GM12878 (cell line): ENCODE measurements at regions not wholly inside any gene's neighbourhood (a gene's known extent, or its start where the extent isn't known, plus 50 kb on each side); places are given as distances from the start of the nearest gene placed in this dataset.

Source experiments
- ATAC-seq: fragments of 200-7000 bp; cut with Tn5 transposase; 3 replicates; pipeline ENCODE4 v1.9.1; 2020; ENCODE audit warnings: mild to moderate bottlenecking, moderate library complexity
- BruUV-seq: library from RNA; stranded (reverse); fragments of 400-500 nt; replicated peaks from 2 replicates; lab custom pipeline; 2021; lab: Mats Ljungman, UMichigan
- CTCF ChIA-PET: fragments of 300-600 bp; sonication (Branson Sonifier 250); formaldehyde crosslinking; extraction: SDS; loops from one replicate; lab custom pipeline; 2021; ENCODE audit warnings: inconsistent platforms; lab: Yijun Ruan, JAX
- POLR2A ChIA-PET: fragments of 350-600 bp; formaldehyde crosslinking; extraction: SDS; loops from one replicate; lab custom pipeline; 2021; ENCODE audit warnings: inconsistent platforms; lab: Charles Lee
- RAD21 ChIA-PET: fragments of 300-600 bp; sonication (Branson Sonifier 250); formaldehyde crosslinking; loops from one replicate; lab custom pipeline; 2023; ENCODE audit warnings: antibody characterized with exemption; ENCODE audit not compliant: unreplicated experiment; lab: Charles Lee
- SMC1A ChIA-PET: fragments of 300-600 bp; sonication (Branson Sonifier 250); formaldehyde crosslinking; loops from one replicate; lab custom pipeline; 2023; ENCODE audit not compliant: unreplicated experiment, uncharacterized antibody; lab: Charles Lee
- DNase-seq: peaks from one replicate; pipeline ENCODE4 v3.0.0-alpha.2; 2011; ENCODE audit warnings: low read depth, low spot score
- FAIRE-seq: peaks from 3 replicates; lab custom pipeline; 2011; peaks lifted over from hg19 to GRCh38; lab: Jason Lieb, UNC
- H2AFZ ChIP-seq: 2 replicates; pipeline ENCODE4 v1.6.0; 2011; ENCODE audit warnings: low read depth, low read length, control low read depth; ENCODE audit not compliant: control insufficient read depth
- H3K27ac ChIP-seq: 2 replicates; pipeline ENCODE4 v1.5.1; 2011; ENCODE audit warnings: control low read depth; ENCODE audit not compliant: control insufficient read depth, insufficient read depth
- H3K27me3 ChIP-seq, 2 experiments: replicated peaks in 1 of 2; 2 replicates each; pipeline versions ENCODE4 v1.6.0 to v1.6.1; 2011; ENCODE audit warnings: low read length in 1 of 2; ENCODE audit not compliant: control insufficient read depth in 2 of 2, insufficient read depth in 2 of 2
- H3K36me3 ChIP-seq, 2 experiments: 2 replicates each; pipeline ENCODE4 v1.5.1; 2011; ENCODE audit warnings: low read length in 1 of 2; ENCODE audit not compliant: control insufficient read depth in 2 of 2, insufficient read depth in 2 of 2
- H3K4me1 ChIP-seq: 2 replicates; pipeline ENCODE4 v1.6.1; 2011; ENCODE audit warnings: mild to moderate bottlenecking, low read length, moderate library complexity, mixed read lengths; ENCODE audit not compliant: control insufficient read depth, insufficient read depth
- H3K4me2 ChIP-seq: 2 replicates; pipeline ENCODE4 v1.6.0; 2011; ENCODE audit warnings: control low read depth; ENCODE audit not compliant: control insufficient read depth, insufficient read depth
- H3K4me3 ChIP-seq: fragments of 200-600 bp; sonication (generic); 2 replicates; pipeline ENCODE4 v1.5.1; 2016
- H3K79me2 ChIP-seq: 2 replicates; pipeline ENCODE4 v1.6.0; 2011; ENCODE audit warnings: low read length; ENCODE audit not compliant: control insufficient read depth, insufficient read depth
- H3K9ac ChIP-seq: 2 replicates; pipeline ENCODE4 v1.8.0; 2011; ENCODE audit warnings: low read length, control low read depth, mixed read lengths; ENCODE audit not compliant: control insufficient read depth, insufficient read depth
- H3K9me3 ChIP-seq: replicated peaks from 3 replicates; pipeline ENCODE4 v1.5.1; 2011; ENCODE audit warnings: mild to moderate bottlenecking, low read length; ENCODE audit not compliant: control insufficient read depth, insufficient read depth
- H4K20me1 ChIP-seq: 2 replicates; pipeline ENCODE4 v1.6.0; 2011; ENCODE audit not compliant: control insufficient read depth, insufficient read depth
- CREB1 ChIP-seq: IDR thresholded peaks from 2 replicates; pipeline ENCODE4 v1.6.1; 2012; ENCODE audit warnings: low read depth, mild to moderate bottlenecking, inconsistent platforms
- RAD21 ChIP-seq: IDR thresholded peaks from 2 replicates; pipeline ENCODE4 v1.6.1; 2011; ENCODE audit warnings: mild to moderate bottlenecking, low read depth, low read length, moderate library complexity; ENCODE audit not compliant: insufficient read depth
- RELB ChIP-seq: fragments of 450-650 bp; IDR thresholded peaks from 2 replicates; pipeline ENCODE4 v1.6.1; 2017; ENCODE audit warnings: low read depth, mild to moderate bottlenecking, moderate library complexity
- REST ChIP-seq: IDR thresholded peaks from 2 replicates; pipeline ENCODE4 v1.6.1; 2012; ENCODE audit warnings: mild to moderate bottlenecking, low read depth, low read length
- USF2 ChIP-seq: IDR thresholded peaks from 2 replicates; pipeline ENCODE4 v1.6.1; 2011; ENCODE audit warnings: low read depth, low read length, improper control_type of control experiment, borderline replicate concordance
- ZBTB11 ChIP-seq: fragments of 450-650 bp; formaldehyde crosslinking; IDR thresholded peaks from 2 replicates; pipeline ENCODE4 v1.5.0; 2022; ENCODE audit warnings: mild to moderate bottlenecking, missing genetic modification characterization
- ZNF217 ChIP-seq: fragments of 450-650 bp; IDR thresholded peaks from 2 replicates; pipeline ENCODE4 v1.6.1; 2017; ENCODE audit warnings: antibody characterized with exemption, mild to moderate bottlenecking
- ZNF592 ChIP-seq: fragments of 450-650 bp; IDR thresholded peaks from 2 replicates; pipeline ENCODE4 v1.6.1; 2017; ENCODE audit warnings: mild to moderate bottlenecking, moderate library complexity
- WGBS: methylation state at CpG from one replicate; pipeline ENCODE4 v1.1.6; 2016; ENCODE audit warnings: low lambda C conversion rate; ENCODE audit not compliant: insufficient replicate concordance, insufficient coverage; ENCODE audit errors: missing lambda C conversion rate; 5-methylcytosine and 5-hydroxymethylcytosine counted together
- in situ Hi-C: fragments of 300-500 bp; cut with MboI; formaldehyde crosslinking; loops from 9 replicates; pipeline ENCODE4 v1.14.3; 2018; ENCODE audit warnings: mixed read lengths
- intact Hi-C: fragments of 100-400 bp; cut with micrococcal nuclease; formaldehyde crosslinking; loops from one replicate; pipeline ENCODE4 v1.14.2; 2022; ENCODE audit not compliant: unreplicated experiment

GRCh38 chr4:117549524-117549923 is 464.1 kb upstream of the TRAM1L1 start:
- FAIRE-seq = no peak
- ChIA-PET SMC1A (no interaction called here), RAD21 (no interaction called here), CTCF (no interaction called here), POLR2A (no interaction called here)
- Histone ChIP-seq H3K4me1 (no peaks in the 10 kb centered on the region), H3K36me3 (no peaks in the 10 kb centered on the region), H3K9ac (no peak overlapping the region), H3K27me3 (no peaks in the 10 kb centered on the region), H3K4me2 (no peak overlapping the region), H3K9me3 (no peaks in the 10 kb centered on the region), H2AFZ (no peak overlapping the region), H3K27ac (no peak overlapping the region), H3K4me3 (no peak overlapping the region), H4K20me1 (no peaks in the 10 kb centered on the region), H3K79me2 (no peaks in the 10 kb centered on the region)
- no TSS peak for BruUV-seq
- no peak for DNase-seq
- intact Hi-C loops (no loop called here), in situ Hi-C loops (no loop called here)
- ATAC-seq = no peak
- 20% methylated on average over 5 of the region's 5 CpGs for WGBS
- TF ChIP-seq RAD21 (no peak), REST (no peak), ZNF592 (no peak), RELB (no peak), ZBTB11 (no peak), CREB1 (no peak), ZNF217 (no peak), USF2 (no peak)
